Activated gamma-delta T cell (primary cell): ENCODE measurements at regions not wholly inside any gene's neighbourhood (a gene's known extent, or its start where the extent isn't known, plus 50 kb on each side); places are given as distances from the start of the nearest gene placed in this dataset.

ENCODE experiments used
- DNase-seq: peaks from one replicate; lab custom pipeline; 2025; lab: John Stamatoyannopoulos, UW

GRCh38 chr3:117941015-117941414 lies 1093.6 kb downstream of the IGSF11 start:
- no peak for DNase-seq

- DNase-seq: no peak
Observed at GRCh38 chr3:117941756-117942155, 1092.9 kb downstream of the IGSF11 start.

- DNase-seq: no peak
Observed at GRCh38 chr3:117954131-117954530, 1080.5 kb downstream of the IGSF11 start.

- no peak for DNase-seq
Observed at GRCh38 chr3:117955196-117955595, 1079.5 kb downstream of the IGSF11 start.

- DNase-seq: no peak
Observed at GRCh38 chr3:117958027-117958426, 1076.6 kb downstream of the IGSF11 start.

GRCh38 chr3:117962750-117963149 lies 1071.9 kb downstream of the IGSF11 start:
- no peak for DNase-seq

GRCh38 chr3:117963858-117964257 lies 1070.8 kb downstream of the IGSF11 start:
- DNase-seq: no peak

GRCh38 chr3:117964814-117965213 lies 1069.8 kb downstream of the IGSF11 start:
- no peak for DNase-seq

- DNase-seq: no peak
Observed at GRCh38 chr3:117977504-117978228, 1057.0 kb downstream of the IGSF11 start.

GRCh38 chr3:117979466-117979865 lies 1055.2 kb downstream of the IGSF11 start:
- no peak for DNase-seq

- DNase-seq: no peak
Observed at GRCh38 chr3:117987256-117987655, 1047.4 kb downstream of the IGSF11 start.

GRCh38 chr3:117989982-117990381 lies 1044.7 kb downstream of the IGSF11 start:
- DNase-seq: no peak

- DNase-seq: no peak
Observed at GRCh38 chr3:117990627-117991026, 1044.0 kb downstream of the IGSF11 start.

GRCh38 chr3:117995842-117996437 lies 1038.7 kb downstream of the IGSF11 start:
- DNase-seq: no peak

- no peak for DNase-seq
Observed at GRCh38 chr3:117997201-117998049, 1037.2 kb downstream of the IGSF11 start.

GRCh38 chr3:117998071-117998470 lies 1036.6 kb downstream of the IGSF11 start:
- DNase-seq: no peak

- no peak for DNase-seq
Observed at GRCh38 chr3:118000219-118000618, 1034.4 kb downstream of the IGSF11 start.

- no peak for DNase-seq
Observed at GRCh38 chr3:118001380-118001779, 1033.3 kb downstream of the IGSF11 start.

GRCh38 chr3:118011910-118012309 lies 1022.7 kb downstream of the IGSF11 start:
- no peak for DNase-seq

GRCh38 chr3:118029049-118029448 lies 1005.6 kb downstream of the IGSF11 start:
- DNase-seq: no peak

GRCh38 chr3:118036215-118036614 lies 998.4 kb downstream of the IGSF11 start:
- DNase-seq: no peak

GRCh38 chr3:118055381-118055780 lies 979.3 kb downstream of the IGSF11 start:
- DNase-seq: no peak

GRCh38 chr3:118057086-118057485 lies 977.6 kb downstream of the IGSF11 start:
- DNase-seq: no peak
